NB4 (cell line): ENCODE measurements at regions not wholly inside any gene's neighbourhood (a gene's known extent, or its start where the extent isn't known, plus 50 kb on each side); places are given as distances from the start of the nearest gene placed in this dataset.

Experiments used
- DNase-seq: peaks from one replicate; pipeline ENCODE4 v3.0.0; 2010; ENCODE audit warnings: low read depth
- H3K4me3 ChIP-seq: one replicate; pipeline ENCODE4 v1.5.1; 2011; ENCODE audit warnings: mild to moderate bottlenecking, low read depth, low read length, moderate library complexity
- CTCF ChIP-seq: IDR thresholded peaks from one replicate; pipeline ENCODE4 v1.5.1; 2012; ENCODE audit warnings: low read depth, low read length
- MYC ChIP-seq: IDR thresholded peaks from 2 replicates; pipeline ENCODE4 v1.6.1; 2011; ENCODE audit warnings: low read depth, low read length
- POLR2A ChIP-seq: IDR thresholded peaks from 2 replicates; pipeline ENCODE4 v1.6.1; 2011; ENCODE audit warnings: mild to moderate bottlenecking; ENCODE audit not compliant: insufficient read length; ENCODE audit errors: extremely low read depth
- TF ChIP-seq, protein P1 (sequence below): IDR thresholded peaks from 2 replicates; pipeline ENCODE4 v1.6.1; 2011; ENCODE audit warnings: low read depth, low read length

- no peak for DNase-seq
- TF ChIP-seq POLR2A (no peak), MYC (no peak), CTCF (no peak)
- TF ChIP-seq, protein P1, sequence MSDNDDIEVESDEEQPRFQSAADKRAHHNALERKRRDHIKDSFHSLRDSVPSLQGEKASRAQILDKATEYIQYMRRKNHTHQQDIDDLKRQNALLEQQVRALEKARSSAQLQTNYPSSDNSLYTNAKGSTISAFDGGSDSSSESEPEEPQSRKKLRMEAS: no peak
- no peak overlapping the region for H3K4me3 ChIP-seq
These were observed 54.5 kb upstream of the MRPS6 start for GRCh38 chr21:34018910-34019309.

DNA sequence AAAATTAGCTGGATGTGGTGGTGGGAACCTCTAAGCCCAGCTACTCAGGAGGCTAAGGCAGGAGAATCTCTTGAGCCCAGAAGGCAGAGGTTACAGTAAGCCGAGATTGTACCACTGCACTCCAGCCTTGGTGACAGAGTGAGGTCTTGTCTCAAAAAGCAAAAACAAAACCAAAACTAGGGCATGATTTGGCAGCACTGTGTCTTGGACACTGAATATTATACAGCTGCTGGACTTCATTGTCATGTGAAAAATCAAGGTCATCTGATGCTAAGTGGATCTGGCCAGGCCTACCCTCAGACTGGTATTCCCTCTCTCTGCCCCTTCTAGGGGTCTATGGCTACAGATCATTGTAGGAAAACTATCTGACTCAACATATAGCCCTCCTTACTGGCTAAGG, 55.2 kb upstream of the MRPS6 start:
- TF ChIP-seq POLR2A: no peak
- TF ChIP-seq, protein P1: no peak
- no peak for TF ChIP-seq MYC
- TF ChIP-seq CTCF: no peak
- DNase-seq: no peak
- no peak overlapping the region for H3K4me3 ChIP-seq

GRCh38 chr21:34017039-34017961, 56.1 kb upstream of the MRPS6 start:
- no peak for DNase-seq
- TF ChIP-seq CTCF (no peak), MYC (no peak)
- no peak overlapping the region for H3K4me3 ChIP-seq

DNA sequence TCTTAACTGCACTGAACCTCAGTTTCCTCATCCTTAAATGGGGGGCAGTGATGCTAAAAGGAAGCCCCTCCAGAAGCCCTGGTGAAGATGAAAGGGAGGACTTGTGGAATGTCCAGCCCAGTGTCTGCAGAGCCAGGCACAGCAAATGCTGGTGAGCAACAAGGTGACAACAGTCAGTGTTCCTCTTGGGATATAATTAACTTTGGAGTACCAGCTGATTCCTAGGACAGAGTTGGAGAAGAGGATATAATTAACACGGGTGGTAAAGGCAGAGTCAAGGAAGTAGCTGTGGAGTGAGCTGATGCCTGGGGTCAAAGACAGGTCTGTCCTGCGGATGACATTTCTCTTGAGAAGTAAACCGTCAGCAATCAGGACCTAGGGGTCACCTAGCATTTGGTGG, 60.7 kb upstream of the MRPS6 start:
- TF ChIP-seq MYC: no peak
- TF ChIP-seq POLR2A: no peak
- TF ChIP-seq, protein P1: no peak
- no peak for TF ChIP-seq CTCF
- H3K4me3 ChIP-seq: no peak overlapping the region
- no peak for DNase-seq

- no peak for DNase-seq
- H3K4me3 ChIP-seq: no peak overlapping the region
- TF ChIP-seq MYC: no peak
- TF ChIP-seq POLR2A: no peak
- TF ChIP-seq, protein P1: no peak
- TF ChIP-seq CTCF: no peak
These were observed 61.7 kb upstream of the MRPS6 start for GRCh38 chr21:34011660-34012059.

DNA sequence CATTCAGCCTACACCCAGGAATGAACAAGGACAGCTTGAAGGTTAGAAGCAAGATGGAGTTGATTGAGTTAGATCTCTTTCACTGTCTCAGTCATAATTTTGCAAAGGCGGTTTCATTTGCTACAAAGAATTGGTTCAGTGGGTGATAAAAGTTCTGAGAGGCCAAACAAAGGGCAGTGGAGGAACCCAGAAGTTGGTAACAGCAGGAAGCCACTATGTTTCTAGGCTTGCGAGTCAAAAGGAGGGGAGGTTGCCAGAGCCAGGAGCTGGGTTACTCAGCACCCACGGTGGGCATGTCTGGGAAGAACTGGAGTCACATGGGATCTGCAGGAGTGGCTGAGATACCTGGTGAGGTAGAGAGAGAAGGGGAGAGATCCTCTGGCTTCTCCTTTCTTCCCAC, 64.2 kb upstream of the MRPS6 start:
- H3K4me3 ChIP-seq: no peak overlapping the region
- DNase-seq: no peak
- TF ChIP-seq MYC: no peak
- no peak for TF ChIP-seq POLR2A
- TF ChIP-seq, protein P1: no peak
- no peak for TF ChIP-seq CTCF
